ENCODE measurements at regions not wholly inside any gene's neighbourhood (a gene's known extent, or its start where the extent isn't known, plus 50 kb on each side); places are given as distances from the start of the nearest gene placed in this dataset.

GRCh38 chr13:50079655-50080202 is 64.5 kb downstream of the KCNRG start:
- TF ChIP-seq CTCF (IDR thresholded peaks at IDR 0.05; ENCODE audit: poor library complexity): no peak
- no peak for TF ChIP-seq EZH2phosphoT487 (IDR thresholded peaks at IDR 0.05; ENCODE audit: low read depth, severe bottlenecking, unreplicated experiment)

All from hepatocyte (in vitro differentiated cells).